Fibroblast of gingiva (primary cell): ENCODE measurements at regions not wholly inside any gene's neighbourhood (a gene's known extent, or its start where the extent isn't known, plus 50 kb on each side); places are given as distances from the start of the nearest gene placed in this dataset.

Experiments used
- DNase-seq: peaks from one replicate; pipeline ENCODE4 v3.0.0-alpha.2; 2011; ENCODE audit warnings: low read depth

DNA sequence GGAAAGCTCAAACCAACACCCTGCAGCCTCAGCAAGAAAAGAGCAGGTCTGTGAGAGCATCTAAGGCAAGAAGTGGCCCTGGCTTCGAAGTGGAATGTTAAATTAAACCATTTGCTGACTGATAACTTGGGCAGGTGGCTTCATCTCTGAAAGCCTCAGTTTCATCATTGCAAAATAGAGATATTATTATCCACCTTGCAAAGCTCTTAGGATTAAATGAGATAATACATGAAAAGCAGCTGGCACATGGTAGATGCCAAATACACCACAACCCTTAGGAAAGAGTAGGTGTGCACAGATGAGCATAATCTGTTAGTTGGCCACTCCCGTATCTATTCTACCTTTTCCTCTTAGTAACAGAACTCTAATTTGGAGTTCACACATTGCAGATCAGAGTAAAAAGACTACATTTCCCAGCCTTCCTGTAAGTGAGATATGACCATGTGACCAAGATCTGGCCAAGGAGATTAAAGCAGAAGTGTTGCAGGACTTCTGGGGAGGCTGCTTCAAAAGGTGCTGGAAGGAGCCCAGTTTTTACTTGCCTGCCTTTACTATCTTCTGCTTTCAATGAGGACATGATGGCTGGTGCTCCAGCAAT lies 288.7 kb downstream of the SOX9 start:
- DNase-seq, result no peak

DNA sequence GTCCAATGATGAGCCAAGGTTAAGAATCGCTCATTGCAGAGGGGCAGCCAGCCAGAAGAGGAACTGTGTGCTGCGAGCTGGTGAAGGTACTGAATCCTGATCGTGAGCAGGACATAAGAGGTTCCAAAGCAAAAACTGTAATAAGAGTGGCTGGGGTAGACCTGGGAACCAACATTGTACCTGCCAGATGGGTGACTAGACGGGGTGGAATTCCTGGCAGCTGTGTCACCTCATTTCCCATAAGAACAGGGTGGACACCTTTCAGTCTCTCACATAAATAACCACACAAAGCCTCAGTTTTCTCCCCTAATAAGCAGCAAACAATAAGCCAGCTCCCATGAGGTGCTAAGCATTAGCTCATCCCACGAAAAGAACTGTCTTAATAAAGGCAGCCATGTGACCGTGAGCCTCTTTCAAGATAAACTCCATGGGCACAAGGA lies 290.3 kb downstream of the SOX9 start:
- DNase-seq, result no peak

DNA sequence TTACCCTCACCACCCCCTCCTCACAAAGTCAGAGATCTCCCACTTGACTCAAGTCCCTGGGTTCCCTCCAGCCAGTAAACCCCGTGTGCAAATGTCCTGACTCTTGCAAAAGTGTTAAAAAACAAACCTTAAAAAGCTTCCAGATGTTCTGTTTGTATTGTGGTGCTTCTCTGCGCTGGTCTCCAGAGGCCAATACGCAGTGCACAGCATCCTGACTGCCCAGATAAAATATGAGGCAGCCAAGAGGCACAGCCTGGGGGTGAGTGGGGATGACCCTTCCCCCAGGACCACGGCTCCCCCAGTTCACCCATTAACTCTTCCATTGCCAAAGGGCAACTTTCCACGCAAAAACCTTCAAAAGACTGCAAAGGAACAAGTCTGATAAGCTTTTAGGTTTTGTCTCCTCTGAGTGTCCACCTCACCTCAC lies 291.8 kb downstream of the SOX9 start:
- DNase-seq, result peak; percentile 62

DNA sequence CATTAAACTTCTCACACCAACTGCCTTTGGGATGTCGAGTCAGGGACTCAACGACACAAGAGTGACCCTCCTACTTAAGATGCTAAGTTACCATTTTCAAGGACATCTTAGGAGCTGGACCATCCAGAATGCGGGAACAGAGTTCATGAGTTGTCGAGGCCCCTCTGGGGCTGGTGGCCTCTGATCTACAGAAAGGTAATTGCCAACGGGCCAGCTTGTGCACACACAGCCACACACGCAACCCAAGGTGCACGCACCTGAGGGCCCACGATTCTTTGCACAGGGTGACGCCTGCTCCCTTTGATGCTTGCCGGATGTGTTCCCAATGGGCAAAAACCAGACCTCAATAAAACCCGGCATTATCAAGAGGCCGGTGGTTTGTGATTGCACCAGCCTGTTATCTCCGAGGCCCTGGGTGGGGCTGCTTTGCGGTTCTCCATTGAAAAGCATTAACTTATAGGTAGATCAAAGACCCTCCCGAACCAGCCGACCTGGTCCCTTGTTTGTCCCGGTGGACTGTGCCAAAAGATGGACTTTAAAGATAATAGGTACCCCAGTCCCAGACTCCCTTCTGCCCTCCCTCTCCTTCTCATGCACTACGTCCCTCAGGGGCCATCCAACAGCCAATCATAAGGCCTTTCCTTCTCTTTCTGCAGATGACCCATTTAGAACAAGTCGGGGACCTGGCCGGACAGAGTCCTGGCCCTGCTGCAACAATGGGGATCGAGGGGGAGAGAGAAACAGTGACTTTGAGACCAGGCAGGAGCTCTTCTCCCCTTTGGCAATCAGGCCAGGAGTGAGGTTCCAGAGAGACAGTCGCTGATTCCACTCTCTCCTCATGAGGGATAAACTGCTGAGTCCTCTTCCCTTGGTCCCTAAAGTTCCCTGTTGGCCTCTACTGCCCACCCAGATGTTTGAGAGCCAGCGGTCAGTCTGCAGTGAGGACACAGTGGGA lies 292.5 kb downstream of the SOX9 start:
- DNase-seq, result no peak

DNA sequence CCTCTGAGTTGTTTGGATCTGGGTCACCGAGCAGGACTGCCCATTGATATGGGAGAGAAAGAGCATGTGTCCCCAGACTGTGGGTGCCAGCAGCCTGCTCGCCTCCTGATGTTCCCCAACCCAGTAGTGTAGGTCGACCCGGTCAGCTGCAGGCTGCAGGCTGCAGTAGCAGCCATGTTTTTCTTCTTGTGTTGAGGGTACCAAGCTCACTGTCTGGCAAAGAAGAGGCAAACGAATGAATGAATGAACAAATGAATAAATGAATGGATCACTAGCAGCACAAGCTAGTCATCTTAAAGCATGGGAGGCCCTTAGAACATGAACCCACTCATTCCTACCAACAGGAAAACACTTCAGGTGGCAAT lies 293.2 kb downstream of the SOX9 start:
- DNase-seq, result no peak

DNA sequence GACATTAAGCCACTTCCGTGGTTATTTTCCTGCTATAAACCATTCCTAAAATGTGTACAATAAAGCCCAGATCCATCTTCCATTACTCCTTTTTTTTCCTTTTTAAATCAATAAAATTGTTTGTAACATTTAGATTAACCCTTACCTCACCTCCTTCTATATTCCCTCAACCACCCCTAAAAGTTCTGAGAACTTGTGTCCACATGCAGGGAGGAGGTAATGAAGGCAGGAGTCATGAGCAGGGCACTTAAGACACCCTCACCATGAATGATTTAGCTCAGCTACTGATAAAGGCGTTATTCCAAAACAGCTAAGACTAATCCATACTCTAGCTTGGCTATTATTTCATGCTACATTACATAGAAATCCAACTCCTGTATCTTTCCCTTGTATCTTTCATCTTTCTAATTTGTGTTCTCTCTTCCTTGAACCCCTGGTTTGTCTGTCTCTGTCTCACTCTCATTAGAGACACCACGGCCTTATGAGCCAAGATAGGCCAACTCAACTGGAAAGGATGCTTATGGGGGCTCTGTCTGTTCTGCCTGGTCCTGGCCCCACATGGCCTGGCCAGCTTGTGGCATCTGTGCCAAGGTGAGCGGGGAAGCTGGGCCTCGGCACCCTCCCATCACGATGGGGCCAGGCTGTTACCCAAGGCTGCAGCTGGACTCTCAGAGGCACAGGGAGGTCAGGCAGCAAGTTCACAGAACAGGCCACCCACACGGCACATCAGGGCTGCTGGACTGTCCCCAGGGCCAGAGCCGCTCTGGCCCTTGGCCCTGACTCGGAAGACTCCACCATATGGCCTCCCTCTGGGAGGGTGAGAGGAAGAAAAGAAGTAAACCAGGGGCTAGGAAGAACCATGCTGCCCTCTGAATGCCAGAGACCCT lies 294.4 kb downstream of the SOX9 start:
- no peak for DNase-seq

DNA sequence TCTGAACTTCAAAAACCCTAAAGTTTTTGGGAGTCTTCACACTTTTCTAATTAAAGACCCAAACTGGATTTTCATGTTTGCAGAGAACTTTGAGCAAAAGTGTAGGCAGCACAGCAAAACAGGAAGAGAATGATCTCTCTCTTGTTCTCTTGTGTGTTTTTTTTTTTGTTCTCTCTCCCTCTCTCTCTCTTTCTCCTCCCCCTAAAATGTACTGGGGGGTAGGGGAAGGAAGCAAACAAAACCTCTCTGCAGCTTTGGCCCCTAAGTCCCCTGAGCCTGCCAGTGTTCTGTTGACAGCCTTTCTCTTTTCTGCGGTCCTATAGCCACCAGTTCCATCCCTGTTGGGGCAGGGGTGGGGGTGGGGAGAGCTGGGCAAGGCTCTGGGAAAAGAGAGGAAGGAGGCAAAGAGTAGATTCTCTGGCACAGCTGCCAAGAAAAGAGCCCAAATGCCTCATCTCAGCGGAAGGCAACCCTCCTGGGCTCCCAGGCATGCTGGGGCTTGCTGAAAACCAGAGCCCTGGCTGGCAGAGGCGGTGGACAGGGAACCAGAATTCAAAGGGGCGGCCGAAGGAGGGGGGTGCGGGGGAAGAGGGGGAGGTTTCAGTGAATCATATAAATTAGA lies 295.3 kb downstream of the SOX9 start:
- DNase-seq, result no peak

DNA sequence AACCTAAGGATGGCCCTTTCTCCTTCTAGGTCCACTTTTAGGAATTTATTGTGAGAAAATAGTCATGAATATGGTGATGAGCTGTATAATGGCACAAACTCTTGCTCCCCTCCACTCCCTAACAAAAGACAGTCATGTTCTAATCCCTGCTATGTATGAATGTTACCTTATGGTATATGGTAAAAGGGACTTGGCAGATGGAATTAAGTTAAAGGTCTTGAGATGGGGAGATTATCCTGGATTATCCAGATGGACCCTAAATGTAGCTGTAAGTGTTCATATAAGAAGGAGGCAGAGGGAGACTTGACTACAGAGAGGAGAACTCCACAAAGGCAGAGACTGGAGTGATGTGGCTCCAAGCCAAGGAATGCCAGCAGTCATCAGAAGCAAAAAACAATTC lies 296.1 kb downstream of the SOX9 start:
- DNase-seq, result no peak

DNA sequence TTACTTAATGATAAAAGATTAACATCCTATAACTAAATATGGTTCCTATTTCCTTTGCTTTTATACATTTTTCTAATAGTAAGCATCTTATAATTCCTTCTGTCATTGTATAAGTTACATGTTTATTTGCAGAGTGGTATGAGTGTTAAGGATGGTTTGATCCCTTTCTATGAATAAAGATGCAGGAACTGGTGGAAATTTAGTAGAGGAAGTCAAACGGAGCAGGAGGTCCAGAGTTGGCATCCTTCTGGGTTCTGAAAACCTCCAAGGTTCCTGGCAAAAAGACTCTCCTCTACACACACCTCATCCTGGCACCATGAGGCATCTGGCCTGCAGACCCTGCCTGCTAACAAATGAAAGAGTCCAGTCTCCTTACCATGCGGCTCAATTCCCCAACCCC lies 296.8 kb downstream of the SOX9 start:
- DNase-seq, result no peak

DNA sequence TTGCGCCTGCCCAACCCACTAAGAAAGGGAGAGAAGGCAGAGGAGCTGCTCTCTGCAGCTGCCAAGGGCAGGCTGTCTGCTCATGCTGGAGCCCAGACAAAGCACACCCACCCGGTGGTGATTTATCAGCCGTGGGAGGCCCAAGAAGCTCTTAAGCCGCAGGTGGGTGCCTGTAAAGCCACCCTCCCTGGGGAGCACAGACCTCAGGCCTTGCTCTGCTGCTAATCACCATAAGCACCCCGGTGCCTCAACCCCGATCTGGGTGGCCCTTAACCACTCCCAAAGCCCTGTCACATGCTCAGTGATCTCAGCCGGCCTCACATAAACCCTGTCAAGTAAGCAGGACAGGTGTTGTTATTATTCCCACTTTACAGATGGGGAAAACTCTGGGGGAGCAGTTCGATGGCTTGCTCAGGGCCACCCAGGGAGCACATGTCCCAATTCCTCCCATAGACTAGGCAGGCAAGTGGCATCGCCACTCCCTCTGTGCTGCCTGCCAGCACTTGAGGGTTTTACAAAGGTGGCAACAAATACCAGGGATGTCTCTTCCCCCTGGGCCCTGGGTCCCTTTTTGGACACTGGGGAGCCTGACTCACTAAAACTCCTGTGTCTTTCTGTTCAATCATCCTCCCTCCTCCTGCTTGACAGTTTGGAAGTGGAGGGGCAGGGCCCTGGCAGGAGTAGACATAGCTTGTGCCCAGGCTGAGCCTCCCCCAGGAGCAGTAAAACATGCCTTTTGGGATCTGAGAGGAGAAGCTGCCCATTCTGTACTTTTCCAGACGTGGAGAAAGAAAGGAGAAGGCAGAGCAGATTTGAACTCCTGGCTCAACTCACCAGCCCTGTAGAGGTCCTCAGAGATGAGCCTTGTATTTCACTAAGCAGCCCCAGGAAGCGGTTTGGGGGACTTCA lies 299.3 kb downstream of the SOX9 start:
- no peak for DNase-seq

DNA sequence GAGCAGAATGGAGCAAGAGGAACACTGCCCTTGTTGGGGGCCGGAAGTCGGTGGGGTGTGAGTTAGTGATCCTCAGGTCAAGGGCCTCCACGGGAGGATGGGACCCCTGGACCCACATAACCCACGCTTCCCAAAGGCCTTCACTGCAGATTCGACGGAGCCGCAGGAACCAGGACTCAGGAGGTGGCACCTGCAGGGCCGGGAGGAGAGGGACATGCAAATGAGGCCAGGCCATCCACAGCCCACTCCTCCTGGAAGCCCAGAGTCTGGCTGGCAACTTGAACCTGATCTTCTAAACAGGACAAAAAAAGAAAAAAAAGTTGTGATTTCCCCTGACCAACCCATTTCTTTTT lies 299.9 kb downstream of the SOX9 start:
- DNase-seq, result no peak

DNA sequence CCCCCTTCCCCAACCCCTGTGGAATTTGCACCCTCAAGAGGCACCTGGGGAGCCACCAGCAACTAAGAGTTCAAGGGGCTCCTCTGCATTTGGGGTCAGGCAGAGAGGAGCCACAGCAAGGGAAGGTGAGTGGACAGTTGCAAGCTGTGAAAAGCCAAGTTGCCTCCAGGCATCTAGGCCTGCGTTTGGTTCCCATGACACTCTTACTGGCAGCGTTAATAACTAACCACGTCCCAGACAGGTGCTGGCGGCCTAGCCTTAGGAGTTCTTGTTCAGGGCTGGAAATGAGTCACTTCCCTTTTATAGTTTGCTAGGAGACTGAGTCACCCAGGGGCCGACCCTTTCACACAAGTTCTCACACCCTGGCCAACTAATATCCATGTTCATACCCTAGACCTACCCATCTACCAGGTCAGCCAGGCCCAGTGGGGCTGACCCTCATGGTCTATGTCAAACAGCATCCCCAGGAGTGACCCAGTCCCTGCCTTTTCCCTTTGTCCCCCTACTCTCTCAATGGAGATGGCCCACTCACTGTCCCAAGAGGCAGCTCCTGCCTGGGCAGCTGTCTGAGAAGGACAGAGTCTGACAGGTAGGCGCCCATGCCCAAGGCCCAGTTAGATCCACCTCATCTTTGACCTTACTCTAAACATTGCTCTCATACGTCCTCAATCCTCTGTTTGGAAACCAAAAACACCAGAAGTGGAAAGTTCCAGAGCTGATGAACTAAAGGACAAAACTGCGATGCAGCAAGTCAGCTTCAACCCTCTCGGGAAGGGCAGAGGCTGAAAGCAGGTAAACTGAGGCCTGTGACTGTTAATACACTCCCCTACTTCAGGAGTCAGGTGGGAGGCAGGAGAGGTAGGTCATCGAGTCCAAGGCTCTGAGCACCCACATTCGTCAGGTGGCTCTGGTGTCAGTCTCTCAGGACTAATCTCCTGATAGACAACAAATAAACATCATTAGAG lies 300.6 kb downstream of the SOX9 start:
- DNase-seq, result peak; percentile 38

DNA sequence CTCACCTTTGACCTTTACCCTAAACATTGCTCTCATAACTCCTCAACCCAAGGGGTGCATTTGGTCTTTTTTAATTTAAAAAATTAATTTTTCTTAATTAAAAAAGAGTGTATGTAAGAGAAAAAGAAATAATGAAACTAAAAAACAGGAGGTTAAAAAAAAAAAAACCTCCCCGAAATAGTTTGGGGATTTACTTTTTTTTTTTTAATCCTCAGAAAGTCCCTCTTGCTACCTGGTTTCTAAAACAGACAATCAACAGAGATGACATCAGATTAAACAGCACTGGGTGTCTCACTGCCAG lies 301.3 kb downstream of the SOX9 start:
- no peak for DNase-seq

DNA sequence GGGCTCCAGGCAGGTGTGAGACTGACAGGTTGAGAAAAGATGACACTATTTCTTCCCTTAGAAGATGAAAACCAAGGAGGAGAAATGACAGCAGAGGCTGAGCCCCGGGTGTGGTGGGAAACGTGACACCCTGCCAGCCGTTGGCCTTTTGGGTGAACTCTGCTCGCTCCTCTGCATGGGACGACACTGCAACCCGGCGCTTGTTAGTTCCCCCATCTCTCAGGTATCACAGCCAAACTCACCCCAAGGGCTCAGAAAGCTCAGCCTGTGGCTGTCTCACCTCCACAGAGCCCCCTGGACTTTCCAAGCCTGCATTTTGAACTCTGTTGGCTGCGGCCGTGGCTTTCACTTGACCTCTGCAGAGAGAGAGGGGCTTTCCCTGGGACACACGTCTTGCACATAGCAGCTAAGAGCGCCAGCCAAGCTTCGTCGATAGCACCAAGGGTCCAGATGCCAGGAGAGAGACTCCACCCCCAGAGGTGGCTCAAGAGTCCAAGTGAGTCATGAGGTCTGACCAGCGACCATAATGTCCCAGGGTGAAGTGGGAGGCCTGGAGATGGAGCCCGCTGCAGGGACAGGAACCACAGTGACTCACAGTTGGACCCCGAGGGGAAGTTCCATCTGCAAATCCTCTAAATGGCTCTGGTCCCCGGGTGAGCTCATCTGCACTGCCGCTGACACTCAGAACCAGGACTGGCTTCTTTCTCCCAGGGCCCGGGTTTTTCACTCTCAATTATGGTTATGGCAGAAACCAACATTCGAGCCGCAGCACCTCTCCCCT lies 301.9 kb downstream of the SOX9 start:
- peak; percentile 78 for DNase-seq

DNA sequence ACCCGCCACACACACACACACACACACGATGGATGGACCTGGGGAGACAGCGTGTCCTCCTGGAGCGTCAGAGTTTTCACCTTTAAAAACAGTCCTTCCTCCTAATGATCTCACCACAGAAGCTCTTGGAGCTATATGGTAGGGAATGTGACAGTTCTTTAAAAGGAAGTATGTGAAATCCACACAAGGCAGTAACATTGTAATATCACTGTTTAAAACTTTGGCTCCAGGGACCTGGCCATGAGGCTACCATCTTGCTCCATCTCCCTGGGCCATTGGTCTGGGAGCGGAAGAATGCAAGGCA lies 302.4 kb downstream of the SOX9 start:
- DNase-seq, result no peak

DNA sequence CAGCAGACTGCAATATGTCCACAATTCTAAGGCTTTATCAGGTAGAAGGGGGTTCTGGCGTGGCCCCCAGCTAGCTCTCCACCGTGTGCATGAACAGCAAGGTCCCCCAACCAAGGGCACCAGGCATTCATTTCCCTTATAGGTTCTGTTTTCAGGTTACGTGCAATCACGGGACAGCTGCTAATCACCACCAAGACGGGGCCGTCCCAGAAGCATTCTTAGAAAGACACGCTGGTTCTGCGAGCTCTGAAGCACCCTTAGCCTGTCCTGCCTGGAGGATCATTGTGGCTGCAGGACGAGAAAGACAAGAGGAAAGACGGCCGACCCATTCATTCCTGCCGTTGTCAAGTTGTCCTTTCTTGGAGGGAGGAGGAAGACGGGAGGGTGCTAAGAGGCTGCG lies 302.9 kb downstream of the SOX9 start:
- no peak for DNase-seq

DNA sequence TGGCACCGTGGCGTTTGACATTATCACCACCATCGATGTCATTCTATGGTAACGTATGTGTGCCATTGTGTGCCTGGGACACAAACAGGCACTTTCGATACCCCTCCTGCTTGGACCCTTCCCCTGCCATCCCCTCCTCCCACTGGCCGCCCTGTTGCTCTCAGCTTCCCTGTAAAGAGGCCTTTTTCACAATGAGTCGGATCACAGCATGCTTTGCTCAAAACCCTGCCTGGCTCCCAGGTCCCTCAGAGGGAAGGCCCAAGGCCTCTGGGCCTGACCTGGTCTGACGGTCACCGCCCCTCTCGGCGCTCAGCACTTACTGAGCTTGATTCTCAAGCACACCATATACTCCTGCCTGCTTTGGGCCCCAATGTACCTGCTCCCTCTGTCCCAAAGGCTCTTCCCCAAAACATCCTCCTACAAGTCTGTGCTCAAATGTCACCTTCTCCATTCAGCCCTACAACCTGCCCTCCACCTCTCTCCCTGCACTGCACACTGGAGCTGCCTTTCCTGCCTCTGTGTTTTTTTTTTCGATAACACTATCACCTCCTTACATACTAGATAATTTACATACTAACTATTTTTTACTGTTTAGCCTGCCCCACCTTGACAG lies 303.8 kb downstream of the SOX9 start:
- no peak for DNase-seq

DNA sequence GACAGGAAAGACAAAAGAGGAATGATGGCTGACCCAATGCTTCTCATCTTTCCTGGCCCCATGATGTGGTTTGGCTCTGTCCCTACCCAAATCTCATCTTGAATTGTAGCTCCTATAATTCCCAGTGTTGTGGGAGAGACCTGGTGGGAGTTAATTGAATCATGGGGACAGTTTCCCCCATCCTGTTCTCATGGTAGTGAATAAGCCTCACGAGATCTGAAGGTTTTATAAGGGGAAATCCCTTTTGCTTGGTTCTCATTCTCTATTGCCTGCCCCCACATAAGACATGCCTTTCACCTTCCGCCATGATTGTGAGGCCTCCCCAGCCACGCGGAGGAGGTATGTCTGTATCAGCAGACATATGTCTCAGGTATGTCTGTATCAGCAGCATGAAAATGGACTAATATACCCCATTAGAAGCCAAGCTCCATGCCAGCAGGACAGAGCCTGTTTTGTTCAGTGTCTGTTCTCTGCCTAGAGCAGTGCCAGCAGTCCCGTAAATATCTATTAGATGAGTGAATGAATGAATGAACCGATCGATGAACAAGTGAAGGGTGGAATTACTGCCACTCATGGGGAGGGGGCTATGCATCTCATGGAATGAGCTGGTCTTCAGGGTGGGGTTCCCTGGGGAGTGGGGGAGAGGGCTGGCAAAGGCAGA lies 304.4 kb downstream of the SOX9 start:
- no peak for DNase-seq

DNA sequence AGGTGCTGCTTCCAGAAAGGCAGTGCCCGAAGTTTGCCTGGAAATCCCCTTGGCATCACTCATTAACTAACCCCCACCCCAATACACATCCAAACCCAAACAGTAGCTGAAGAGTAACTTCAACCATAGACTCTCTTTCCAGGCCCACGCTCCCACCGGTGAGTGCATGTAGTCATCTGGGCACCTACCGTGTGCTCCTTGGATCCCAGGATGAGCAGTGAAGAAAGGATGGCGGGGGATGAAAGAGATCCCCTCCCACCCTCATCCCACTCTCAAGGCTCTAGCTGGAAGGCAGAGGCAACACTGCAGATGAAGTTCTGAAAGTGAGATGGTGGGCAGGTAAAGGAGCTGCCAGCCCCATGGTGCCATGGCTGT lies 305.0 kb downstream of the SOX9 start:
- no peak for DNase-seq
